Lung (tissue), 11 donors: ENCODE measurements at regions not wholly inside any gene's neighbourhood (a gene's known extent, or its start where the extent isn't known, plus 50 kb on each side); places are given as distances from the start of the nearest gene placed in this dataset.

ENCODE experiments used
- ATAC-seq: fragments of 200-7000 bp; cut with Tn5 transposase; one replicate; pipeline ENCODE4 v1.9.1; 2020; ENCODE audit warnings: moderate number of reproducible peaks; ENCODE audit not compliant: insufficient read depth, low FRiP score
- DNase-seq, 3 donors: peaks; one replicate each; pipeline ENCODE4 v3.0.0-alpha.2; 2013 to 2017
- H3K27ac ChIP-seq, 2 donors: one replicate each; pipeline ENCODE4 v1.5.1; 2013; ENCODE audit warnings: mild to moderate bottlenecking in 2 of 2, moderate library complexity in 2 of 2, control low read depth in 1 of 2, inconsistent platforms in 1 of 2, low read depth in 1 of 2, low read length in 1 of 2
- H3K27me3 ChIP-seq, 3 donors: one replicate each; pipeline ENCODE4 v1.5.1; 2013; ENCODE audit warnings: low read length in 2 of 3; ENCODE audit not compliant: control insufficient read depth in 3 of 3, insufficient read depth in 3 of 3
- H3K36me3 ChIP-seq, 4 donors: one replicate each; pipeline ENCODE4 v1.5.1; 2013; ENCODE audit warnings: low read length in 4 of 4, mild to moderate bottlenecking in 1 of 4, moderate library complexity in 1 of 4; ENCODE audit not compliant: control insufficient read depth in 4 of 4, insufficient read depth in 4 of 4
- H3K4me1 ChIP-seq, 5 donors: one replicate each; pipeline ENCODE4 v1.5.1; 2013; ENCODE audit warnings: low read length in 5 of 5, mild to moderate bottlenecking in 2 of 5, moderate library complexity in 1 of 5; ENCODE audit not compliant: control insufficient read depth in 5 of 5, insufficient read depth in 5 of 5
- H3K4me3 ChIP-seq: one replicate; pipeline ENCODE4 v1.5.1; 2013; ENCODE audit warnings: mild to moderate bottlenecking, control low read depth, moderate library complexity
- H3K9ac ChIP-seq, 2 donors: one replicate each; pipeline ENCODE4 v1.5.1; 2013; ENCODE audit warnings: low read length in 2 of 2, control low read depth in 1 of 2; ENCODE audit not compliant: insufficient read depth in 1 of 2
- H3K9me3 ChIP-seq, 4 donors: one replicate each; pipeline ENCODE4 v1.5.1; 2013; ENCODE audit warnings: low read length in 3 of 4, mild to moderate bottlenecking in 1 of 4, moderate library complexity in 1 of 4; ENCODE audit not compliant: control insufficient read depth in 4 of 4, insufficient read depth in 3 of 4
- CTCF ChIP-seq: IDR thresholded peaks from 2 replicates; pipeline ENCODE4 v1.5.1; 2012; ENCODE audit warnings: mild to moderate bottlenecking; ENCODE audit errors: control extremely low read depth, extremely low read depth
- WGBS, 2 donors: extraction: QIAGEN DNeasy Blood & Tissue Kit; methylation state at CpG; one replicate each; pipeline ENCODE4 v1.1.7; 2013; 5-methylcytosine and 5-hydroxymethylcytosine counted together
- donor health status: control.
- donor health status: control.
- donor health status: Bipolar disorder and iron deficiency.
- donor health status: healthy.
- donor health status: DM: yes; HTN: yes; CAD: no.

GRCh38 chr5:35345222-35345621 is 114.9 kb upstream of the PRLR start:
- no peak overlapping the region for H3K27ac ChIP-seq
- peak in 2 of 3 donors; percentile 7 to 16 for DNase-seq
- no peak for ATAC-seq
- H3K27me3 ChIP-seq = no peaks in the 10 kb centered on the region
- no peaks in the 10 kb centered on the region for H3K4me1 ChIP-seq
- H3K9me3 ChIP-seq = peaks cover 0 to 2% (median 0%) of the 10 kb centered on the region in 4 donors
- H3K36me3 ChIP-seq = no peaks in the 10 kb centered on the region
- WGBS, 2 donors = 81 to 90% methylated on average over 1 of the region's 1 CpG
- H3K9ac ChIP-seq = no peak overlapping the region
- no peak for TF ChIP-seq CTCF
- H3K4me3 ChIP-seq = no peak overlapping the region

- Histone ChIP-seq H3K4me1 (no peaks in the 10 kb centered on the region), H3K27ac (no peak overlapping the region), H3K27me3 (no peaks in the 10 kb centered on the region), H3K9me3 (peaks cover 0 to 2% (median 0%) of the 10 kb centered on the region in 4 donors), H3K36me3 (no peaks in the 10 kb centered on the region), H3K4me3 (no peak overlapping the region), H3K9ac (no peak overlapping the region)
- no peak for ATAC-seq
- TF ChIP-seq CTCF = no peak
- no peak for DNase-seq
Observed at GRCh38 chr5:35342664-35343063, 112.4 kb upstream of the PRLR start.

GRCh38 chr5:35341189-35341588 is 110.9 kb upstream of the PRLR start:
- Histone ChIP-seq H3K36me3 (no peaks in the 10 kb centered on the region), H3K4me3 (no peak overlapping the region), H3K27ac (no peak overlapping the region), H3K9me3 (peaks cover 0 to 2% (median 0%) of the 10 kb centered on the region in 4 donors), H3K27me3 (no peaks in the 10 kb centered on the region), H3K4me1 (no peaks in the 10 kb centered on the region), H3K9ac (no peak overlapping the region)
- ATAC-seq (no peak), DNase-seq (no peak)
- no peak for TF ChIP-seq CTCF
- WGBS, 2 donors = 94% methylated on average over 1 of the region's 1 CpG

- H3K36me3 ChIP-seq = no peaks in the 10 kb centered on the region
- TF ChIP-seq CTCF = no peak
- ATAC-seq (no peak), DNase-seq (no peak)
- H3K27ac ChIP-seq = no peak overlapping the region
- no peaks in the 10 kb centered on the region for H3K27me3 ChIP-seq
- no peak overlapping the region for H3K9ac ChIP-seq
- no peaks in the 10 kb centered on the region for H3K4me1 ChIP-seq
- no peak overlapping the region for H3K4me3 ChIP-seq
- no peaks in the 10 kb centered on the region for H3K9me3 ChIP-seq
- 47 to 81% methylated on average over 1 of the region's 1 CpG for WGBS, 2 donors
Observed at GRCh38 chr5:35339616-35340100, 109.4 kb upstream of the PRLR start.
